HG03558 (cell line): ENCODE measurements at regions not wholly inside any gene's neighbourhood (a gene's known extent, or its start where the extent isn't known, plus 50 kb on each side); places are given as distances from the start of the nearest gene placed in this dataset.

ENCODE experiments used
- ATAC-seq: cut with Tn5 transposase; IDR thresholded peaks from one replicate; pipeline ENCODE4 v1.9.1; 2021; ENCODE audit warnings: moderate number of reproducible peaks; ENCODE audit not compliant: unreplicated experiment; ENCODE audit errors: extremely low read depth

DNA sequence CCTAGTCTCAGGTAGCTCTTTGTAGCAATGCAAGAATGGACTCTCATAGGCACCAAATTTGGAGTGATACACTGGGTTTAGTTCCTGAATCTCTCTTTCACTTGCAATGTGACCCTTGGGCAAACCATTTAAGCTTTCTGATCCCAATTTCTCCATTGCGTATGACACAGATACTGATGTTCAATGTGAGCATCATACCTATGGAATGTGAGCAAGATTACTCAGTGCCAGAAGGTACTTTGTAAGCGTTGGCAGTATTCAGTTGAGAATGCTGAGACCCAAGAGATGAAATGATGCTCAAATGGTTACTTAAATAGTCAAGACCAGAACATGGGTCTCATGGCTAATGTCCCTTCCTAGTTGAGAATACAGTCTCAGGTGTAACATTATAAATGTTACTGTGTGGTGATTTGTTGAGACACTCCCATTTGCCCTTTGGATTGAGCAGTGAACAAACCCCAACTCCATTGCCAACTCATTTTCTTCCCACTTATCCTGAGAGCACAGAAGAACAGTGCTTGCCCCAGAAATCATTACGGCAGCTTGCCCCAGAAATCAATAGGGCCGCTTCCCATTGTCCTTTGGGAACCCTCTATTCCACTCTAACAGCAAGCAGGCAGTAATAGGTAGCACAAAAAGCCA, 134.1 kb downstream of the SOX9 start:
- ATAC-seq: no peak

DNA sequence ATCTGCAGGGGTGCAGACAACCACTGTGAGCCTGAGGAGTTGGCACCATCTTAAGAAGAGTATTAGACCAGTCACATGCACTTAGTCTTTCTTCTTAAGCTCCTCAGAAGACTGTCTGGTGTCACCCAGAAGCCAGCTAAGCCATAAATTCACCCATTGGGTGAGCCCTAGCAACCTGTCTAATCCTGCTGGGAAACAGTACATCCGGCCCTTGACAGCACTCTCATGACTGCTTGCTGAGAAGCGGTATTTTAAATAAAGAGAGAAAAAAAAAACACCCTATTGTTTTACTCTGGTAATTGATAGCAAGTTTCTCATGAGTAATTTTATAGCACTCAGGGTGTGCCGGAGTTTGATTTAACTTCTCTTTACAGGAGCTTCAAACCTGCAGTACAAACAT, 134.7 kb downstream of the SOX9 start:
- no peak for ATAC-seq

DNA sequence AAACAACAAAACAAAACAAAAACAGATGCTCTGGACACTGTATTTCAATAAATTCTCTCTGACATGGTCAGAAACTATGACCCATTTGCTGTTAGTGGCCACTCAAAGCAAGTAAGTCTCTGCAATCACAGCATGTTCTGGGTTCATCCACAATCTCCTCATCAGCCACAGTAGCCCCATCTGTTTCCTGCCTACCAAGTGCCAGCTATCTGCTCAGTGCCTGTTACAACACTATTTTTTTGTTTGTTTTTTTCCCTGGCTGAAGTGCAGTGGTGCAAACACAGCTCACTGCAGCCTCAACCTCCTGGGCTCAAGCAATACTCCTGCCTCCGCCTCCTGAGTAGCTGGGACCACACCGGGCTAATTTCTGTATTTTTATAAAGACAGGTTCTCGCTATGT, 137.9 kb downstream of the SOX9 start:
- ATAC-seq: no peak

DNA sequence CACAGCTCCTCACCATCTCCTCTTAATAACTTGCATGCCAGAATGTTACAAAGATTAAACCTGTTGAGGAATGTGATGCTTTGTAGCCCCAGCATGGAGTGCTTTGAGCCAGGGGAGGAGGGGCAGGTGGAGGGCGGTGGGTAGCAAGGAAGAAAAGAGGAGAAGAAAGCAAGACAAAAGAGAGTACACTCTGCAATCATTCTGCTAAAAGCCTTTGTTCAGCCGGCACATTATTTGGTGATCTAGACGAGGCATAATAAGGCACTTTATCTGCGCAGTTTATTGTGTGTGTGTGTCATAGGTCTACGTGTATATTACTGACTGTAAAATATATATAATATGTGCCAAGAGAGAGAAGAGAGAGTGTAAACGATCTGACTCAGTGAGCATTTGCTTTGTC, 139.1 kb downstream of the SOX9 start:
- no peak for ATAC-seq

DNA sequence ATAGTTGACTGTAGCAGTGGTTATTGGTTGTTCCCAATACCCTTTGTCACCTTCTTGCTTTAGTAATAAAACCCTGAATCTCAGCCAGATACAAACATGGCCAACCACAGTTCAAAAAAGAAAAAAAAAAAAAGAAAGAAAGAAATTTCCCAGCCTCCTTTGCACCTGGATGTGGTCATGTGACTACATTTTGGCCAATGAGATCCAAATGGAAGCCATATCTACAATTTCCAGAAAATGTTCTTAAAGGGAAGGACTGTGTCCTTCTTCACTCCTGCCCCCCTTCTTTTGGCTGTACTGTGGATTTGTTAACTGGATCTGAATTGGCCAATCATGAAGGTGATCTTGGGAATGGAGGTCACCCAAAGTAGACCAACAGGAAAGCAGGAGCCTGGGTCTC, 141.9 kb downstream of the SOX9 start:
- no peak for ATAC-seq

DNA sequence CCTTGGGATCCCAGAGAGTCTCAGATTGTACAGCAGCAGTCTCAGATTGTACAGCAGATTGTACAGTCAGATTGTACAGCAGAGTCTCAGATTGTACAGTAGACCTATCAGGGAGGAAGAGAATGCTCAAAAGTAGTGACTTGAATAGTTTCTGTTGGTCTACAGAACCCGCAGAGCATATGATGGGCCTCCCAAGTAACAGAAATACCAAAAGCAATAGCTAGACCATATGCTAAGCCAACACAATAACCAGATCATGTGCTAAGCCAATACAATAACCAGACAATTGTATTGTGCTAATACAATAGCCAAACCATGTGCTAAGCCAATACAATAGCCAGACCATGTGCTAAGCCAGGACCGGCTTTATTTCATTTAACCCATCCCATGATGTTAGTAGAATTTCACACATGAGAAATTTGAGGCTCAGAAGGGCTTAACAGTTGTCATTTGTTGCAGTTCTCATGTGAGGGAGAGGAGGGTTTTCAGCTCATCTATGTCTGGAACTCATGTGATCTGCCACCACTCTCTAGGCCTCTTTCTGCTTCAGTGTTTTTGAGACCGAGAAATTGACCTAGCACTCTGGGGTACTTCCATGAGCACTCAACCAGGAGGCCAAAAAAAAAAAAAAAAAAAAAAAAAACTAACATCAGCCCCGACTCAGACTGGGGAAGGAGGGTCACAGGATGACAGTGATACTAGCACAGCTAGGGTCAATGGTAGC, 144.0 kb downstream of the SOX9 start:
- ATAC-seq: no peak

DNA sequence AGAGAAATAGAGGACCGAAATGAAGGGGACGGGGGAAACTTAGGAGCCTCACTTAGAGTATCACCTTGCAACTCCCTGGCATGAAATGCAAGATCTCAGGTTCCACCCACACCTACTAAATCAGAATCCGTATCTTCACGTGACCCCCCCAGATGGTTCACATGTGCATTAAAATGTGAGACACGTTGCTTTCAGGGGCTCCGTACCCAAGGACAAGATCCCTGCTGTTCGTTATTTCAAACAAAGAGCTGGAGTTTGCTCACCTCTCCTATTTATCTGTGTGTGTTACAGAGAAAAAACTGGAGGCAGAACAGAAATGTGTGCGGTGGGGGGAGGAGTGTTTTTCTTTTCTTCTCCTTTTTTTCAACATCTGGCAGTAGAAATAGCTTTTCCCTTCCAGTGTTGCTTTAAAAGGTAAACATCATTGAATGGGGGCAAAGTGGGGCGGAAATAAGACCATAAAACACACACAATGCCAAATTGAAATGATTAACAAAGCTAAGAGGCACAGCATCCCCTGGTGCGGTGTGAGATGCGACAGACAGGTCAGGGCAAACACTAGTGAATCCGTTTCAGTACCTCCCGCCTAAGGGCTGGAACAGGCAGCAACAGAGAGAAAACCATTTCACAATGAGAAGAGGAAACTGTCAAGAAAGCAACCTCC, 145.4 kb downstream of the SOX9 start:
- ATAC-seq: no peak

DNA sequence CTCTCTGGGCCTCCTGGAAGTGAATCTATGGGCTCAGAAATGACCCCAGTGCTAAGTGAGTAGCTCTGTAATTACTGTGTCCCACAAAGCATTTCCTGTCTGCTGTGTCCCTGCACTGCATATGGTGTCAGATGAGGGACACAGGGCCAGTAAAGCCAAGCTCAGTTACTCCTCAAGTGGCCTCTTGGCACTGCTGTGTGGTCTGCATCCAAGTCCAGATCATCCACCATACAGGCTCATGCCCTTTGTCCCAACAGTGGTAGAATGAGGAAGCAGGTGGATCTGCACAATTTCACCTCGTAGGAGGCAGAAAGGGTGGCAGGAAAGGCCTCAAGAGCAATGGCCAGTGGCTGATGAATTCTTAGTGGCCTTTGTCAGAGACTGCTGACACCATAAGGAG, 146.8 kb downstream of the SOX9 start:
- ATAC-seq: no peak

DNA sequence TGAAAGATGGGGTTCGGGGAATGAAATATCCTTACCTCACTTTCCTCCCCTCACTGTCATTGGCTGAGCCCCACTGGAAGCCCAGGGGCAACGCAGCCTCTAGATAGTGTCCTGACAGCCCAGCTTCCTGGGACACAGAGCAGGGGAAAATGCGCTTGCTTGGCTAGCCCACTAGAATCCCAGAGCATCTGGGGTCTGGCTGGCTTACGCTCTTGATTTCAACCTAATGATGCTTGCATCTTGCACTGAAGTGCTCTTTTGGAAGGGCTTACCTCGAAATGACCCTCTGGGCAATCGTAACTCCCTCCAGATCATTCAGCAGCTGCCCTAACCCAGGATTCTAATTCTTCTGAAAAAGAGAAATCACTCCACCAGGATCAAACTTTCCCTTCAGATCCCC, 147.6 kb downstream of the SOX9 start:
- ATAC-seq: no peak

DNA sequence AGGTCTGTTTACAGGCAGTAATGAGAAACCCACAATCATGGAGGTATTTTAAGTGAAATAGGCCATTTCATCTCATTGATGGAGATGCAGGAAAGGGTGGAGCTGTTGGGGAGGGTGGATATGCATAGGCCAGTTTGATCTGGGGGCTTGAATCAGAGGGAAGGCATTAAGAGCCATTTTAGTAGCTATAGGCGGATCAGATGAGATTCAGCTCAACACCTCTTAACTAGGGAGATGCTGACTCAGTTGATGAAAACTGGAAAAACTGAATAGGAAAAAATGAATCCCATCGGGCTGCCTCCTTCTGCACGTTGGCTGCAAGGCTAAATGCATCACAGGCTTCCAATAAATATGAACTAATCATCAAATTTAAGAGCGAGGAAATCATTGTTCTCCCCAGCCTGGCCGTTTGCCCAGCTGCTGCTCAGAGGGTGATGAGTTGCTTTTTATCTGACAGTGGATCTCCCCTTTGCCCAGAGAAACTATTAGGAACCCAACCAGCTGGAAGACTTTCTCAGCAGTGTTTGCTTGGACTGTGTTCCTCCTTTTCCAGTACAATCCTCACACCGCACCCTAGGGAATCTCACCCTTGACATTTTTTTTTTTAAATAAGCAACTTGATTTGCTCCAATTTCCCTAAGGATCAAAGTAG, 149.6 kb downstream of the SOX9 start:
- no peak for ATAC-seq

DNA sequence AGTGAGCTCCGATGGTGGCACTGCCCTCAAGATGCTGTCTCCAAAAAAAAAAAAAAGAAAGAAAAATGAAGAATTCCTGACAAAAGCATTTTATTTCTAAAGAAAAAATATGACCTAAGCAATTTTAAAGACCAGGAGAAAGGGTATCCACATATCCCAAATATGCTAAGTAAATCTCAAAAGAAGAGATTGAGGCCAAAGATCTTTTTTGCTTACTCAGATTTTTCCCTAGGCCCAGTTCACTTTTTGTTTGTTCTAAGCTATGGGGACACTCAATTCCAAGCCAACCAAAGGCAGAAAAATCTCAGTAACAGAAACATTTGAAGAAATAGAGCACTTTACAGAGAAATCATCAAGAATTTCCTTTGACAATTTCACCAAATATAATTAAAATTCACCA, 150.8 kb downstream of the SOX9 start:
- no peak for ATAC-seq

DNA sequence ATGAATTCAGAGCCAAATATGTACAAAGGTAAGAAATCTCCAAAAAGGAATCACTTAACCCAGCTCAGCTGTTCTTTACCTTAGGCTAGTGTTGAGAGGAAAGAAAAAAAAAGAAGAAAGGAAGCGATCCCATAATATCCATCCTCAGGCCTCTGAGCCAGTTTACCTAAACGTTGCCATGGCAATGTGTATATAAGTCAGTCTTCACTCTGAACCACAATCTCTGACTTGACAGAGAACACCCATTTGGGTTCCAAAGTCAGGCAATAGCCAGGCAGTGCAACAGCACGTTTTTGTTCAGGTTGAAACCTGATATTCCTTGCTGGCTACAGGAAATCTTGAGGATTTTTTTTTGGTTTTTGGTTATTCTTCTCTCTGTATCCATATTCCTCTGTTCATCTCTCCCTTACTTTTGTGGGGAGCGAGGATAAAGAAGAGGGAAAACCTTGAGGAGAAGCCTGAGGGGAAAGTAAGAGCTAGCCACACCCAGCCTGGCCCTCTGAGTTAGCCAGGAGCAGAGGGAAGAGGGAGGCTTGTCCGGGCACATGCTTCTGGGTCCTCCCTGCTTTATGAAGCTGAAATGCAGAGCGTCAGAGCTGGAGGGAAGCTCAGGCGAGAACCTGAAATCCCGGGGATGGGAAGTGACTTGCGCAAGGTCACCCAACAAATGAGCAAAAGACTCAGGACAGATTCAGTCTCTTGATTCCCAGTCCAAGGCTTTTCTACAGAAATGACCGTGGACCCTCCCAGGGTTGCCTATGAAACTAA, 152.7 kb downstream of the SOX9 start:
- ATAC-seq: no peak

DNA sequence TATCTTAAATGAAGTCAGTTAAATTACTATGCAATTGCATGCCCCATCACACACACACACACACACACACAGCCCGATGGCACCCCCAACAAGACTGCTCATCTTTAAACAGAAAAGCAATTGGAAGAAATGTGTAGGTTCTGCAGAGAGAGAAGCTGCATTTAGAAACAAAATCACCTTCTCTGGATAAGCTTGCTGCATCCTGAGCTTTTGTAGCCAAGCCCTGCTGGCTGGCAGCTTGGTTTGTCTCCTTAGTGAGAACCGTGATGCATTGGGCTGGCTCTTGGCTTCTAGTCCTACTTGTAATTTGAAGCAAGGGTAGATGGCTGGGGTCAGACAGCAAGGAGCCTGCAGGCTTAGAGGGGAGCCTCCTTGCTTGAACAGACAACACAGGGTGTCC, 153.8 kb downstream of the SOX9 start:
- ATAC-seq: no peak

DNA sequence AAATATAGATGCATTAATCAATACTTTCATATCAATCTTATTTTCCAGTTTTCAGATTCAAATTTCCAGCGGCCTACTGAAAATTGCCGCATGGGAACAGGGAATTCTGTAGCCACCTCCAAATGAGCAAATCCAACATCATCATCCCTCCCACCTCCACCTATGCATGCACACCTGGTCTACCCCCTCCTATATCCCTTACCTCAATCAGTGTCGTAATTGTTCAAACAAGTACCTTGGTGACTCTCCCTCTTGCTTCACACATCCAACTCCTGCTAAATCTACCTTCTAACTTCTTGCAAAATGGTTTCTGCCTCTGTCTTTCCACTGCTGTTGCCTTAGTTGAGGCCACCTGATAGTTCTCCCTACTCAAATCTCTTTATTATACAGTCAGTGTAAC, 160.1 kb downstream of the SOX9 start:
- no peak for ATAC-seq

DNA sequence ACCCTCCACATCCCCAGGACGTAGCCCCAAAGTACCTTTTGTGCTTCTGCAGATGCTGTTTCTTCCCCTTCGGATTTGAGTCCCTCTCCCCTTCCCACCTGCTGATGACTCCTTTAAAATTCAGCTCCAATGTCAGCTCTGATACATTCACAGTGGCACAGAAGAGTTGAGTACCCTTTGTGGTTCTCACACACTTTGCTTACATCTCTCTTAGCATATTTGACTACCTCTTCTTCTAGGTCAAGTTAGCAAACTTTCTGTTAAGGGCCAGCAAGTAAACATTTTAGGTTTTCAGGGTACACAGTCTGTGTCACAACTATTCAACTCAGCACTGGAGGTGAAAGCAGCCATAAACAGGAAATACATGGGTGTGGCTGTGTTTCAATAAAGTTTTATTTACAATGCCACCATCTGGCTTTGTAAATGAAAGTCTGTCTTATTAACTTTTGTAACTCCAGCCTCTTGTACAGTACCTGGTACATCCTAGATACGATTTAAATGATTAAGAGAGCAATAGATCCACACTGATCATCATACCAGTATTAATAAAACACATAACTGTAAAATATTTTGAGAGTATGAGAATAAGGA, 161.7 kb downstream of the SOX9 start:
- ATAC-seq: no peak

DNA sequence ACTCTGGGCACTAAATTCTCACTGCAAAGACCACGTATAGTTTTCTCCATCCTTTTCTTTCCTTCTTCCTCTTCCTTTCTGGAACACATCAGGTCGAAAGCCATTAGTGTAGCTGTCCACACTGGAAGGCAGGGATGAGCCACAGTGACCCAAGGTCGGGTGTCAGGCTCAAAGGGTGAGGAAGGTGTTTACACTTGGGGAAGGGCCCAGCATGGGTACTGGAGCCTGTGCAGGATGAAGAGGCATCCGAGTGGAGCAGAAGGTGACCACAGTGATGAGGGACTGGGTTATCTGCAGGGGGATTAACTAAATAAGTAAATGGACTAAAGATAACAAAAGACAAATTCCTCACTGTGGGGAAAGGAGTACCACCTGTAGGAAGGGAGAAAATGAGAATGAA, 164.0 kb downstream of the SOX9 start:
- no peak for ATAC-seq

DNA sequence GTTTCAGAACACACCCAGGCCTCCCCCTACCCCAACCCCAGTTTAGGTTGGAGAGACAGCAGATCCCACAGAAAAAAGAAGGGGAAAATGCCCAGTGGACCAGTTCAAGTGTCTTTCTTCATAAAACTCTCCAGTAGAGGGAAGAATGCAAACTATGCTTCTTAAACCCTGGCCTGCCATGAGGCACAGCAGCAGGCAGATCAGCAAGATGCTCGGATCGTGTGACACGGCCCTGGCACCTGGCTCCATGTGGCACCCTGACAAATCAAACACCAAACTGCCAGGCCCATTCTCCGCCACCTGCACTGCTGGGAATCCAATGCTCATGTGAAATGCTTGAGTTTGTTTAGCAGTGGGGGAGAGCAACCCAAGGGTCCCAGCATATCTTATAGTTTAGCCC, 166.8 kb downstream of the SOX9 start:
- no peak for ATAC-seq

DNA sequence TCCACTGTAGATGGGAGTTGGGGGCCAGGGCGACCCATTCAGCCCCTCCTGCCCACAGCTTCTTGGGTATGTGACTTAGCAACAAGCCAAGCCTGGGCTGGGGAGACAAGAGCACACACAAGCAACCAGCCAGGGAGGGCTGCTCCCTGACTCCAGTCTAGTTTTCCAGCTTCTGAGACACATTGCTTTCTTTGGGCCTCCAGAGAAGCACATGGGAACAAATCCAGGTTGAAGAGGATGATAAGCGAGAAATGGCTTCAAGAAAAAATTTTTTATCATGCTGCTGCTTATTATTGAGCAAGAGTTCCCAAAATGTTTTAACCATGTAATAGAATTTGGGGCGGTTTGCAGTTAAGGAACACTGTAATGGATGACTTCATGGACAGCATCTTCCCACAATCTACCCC, 173.7 kb downstream of the SOX9 start:
- ATAC-seq: no peak

DNA sequence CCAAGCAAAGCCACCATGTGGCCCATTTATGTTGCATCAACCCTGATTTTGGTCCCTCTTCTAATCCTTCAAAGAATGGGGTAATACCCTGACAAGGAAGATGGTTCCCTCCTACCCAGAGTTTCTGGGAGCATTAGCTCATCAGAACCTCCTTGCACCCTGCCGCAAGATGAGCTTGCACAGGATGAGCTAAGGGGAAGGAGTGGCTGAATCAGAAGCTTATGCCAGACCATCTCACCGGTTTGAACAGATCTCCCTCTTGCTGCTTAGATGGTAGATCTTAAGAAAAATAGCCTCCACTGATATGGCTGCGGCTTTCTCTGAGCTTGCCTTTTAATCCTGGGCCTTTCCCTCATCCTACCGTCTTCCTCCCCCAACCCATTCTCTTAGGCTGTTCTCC, 175.1 kb downstream of the SOX9 start:
- no peak for ATAC-seq

DNA sequence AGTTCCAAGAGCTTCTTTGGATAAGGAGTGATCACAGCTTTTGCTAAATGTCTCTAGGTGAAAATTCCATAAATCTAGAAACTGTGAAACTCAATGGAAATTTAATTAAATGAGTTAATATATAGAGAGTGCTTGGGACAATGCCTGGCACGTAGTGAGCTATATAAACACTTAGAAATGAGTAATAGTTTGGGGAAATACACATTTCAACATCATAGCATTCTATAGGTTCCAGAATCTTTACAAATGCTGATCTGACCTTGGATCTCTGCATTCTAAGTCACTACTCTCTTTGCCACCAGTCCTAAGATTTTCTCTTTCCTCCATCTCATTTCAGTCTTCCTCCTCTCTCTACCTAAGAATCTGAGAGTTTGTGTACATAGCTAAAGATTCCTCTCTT, 175.6 kb downstream of the SOX9 start:
- ATAC-seq: no peak
